GM21786 (cell line): ENCODE measurements at regions not wholly inside any gene's neighbourhood (a gene's known extent, or its start where the extent isn't known, plus 50 kb on each side); places are given as distances from the start of the nearest gene placed in this dataset.
"Not testable (repeated sequence)": the region's sequence is repeated elsewhere in the genome, so short reads cannot be mapped to it uniquely, and the experiment has no call there.

Experiments
- ATAC-seq: cut with Tn5 transposase; IDR thresholded peaks from one replicate; pipeline ENCODE4 v1.9.1; 2021; ENCODE audit not compliant: unreplicated experiment

GRCh38 chr2:37569131-37569823 is 102.2 kb downstream of the CDC42EP3 start:
- no peak for ATAC-seq

GRCh38 chr2:37569986-37570679 is 101.3 kb downstream of the CDC42EP3 start:
- no peak for ATAC-seq

GRCh38 chr2:37570773-37571586 is 100.5 kb downstream of the CDC42EP3 start:
- ATAC-seq, result peak; percentile 84

- no peak for ATAC-seq
Observed at GRCh38 chr2:37571587-37572136, 99.8 kb downstream of the CDC42EP3 start.

- ATAC-seq, result peak; percentile 59
Observed at GRCh38 chr2:37573451-37574388, 97.7 kb downstream of the CDC42EP3 start.

- no peak for ATAC-seq
Observed at GRCh38 chr2:37575780-37576179, 95.7 kb downstream of the CDC42EP3 start.

GRCh38 chr2:37576194-37576593 is 95.2 kb downstream of the CDC42EP3 start:
- ATAC-seq, result not testable (repeated sequence)

GRCh38 chr2:37576831-37577230 is 94.6 kb downstream of the CDC42EP3 start:
- ATAC-seq, result no peak

GRCh38 chr2:37579192-37579713 is 92.2 kb downstream of the CDC42EP3 start:
- ATAC-seq, result no peak

GRCh38 chr2:37579949-37580348 is 91.5 kb downstream of the CDC42EP3 start:
- not testable (repeated sequence) for ATAC-seq

GRCh38 chr2:37581433-37581832 is 90.0 kb downstream of the CDC42EP3 start:
- ATAC-seq, result no peak

GRCh38 chr2:37582481-37583220 is 88.8 kb downstream of the CDC42EP3 start:
- no peak for ATAC-seq

- ATAC-seq, result no peak
Observed at GRCh38 chr2:37583402-37583801, 88.0 kb downstream of the CDC42EP3 start.

- no peak for ATAC-seq
Observed at GRCh38 chr2:37583867-37584266, 87.6 kb downstream of the CDC42EP3 start.

GRCh38 chr2:37585295-37585908 is 86.0 kb downstream of the CDC42EP3 start:
- peak; percentile 38 for ATAC-seq

GRCh38 chr2:37585982-37586621 is 85.3 kb downstream of the CDC42EP3 start:
- ATAC-seq, result peak; percentile 50

GRCh38 chr2:37586663-37587317 is 84.7 kb downstream of the CDC42EP3 start:
- ATAC-seq, result no peak

GRCh38 chr2:37587817-37588216 is 83.6 kb downstream of the CDC42EP3 start:
- ATAC-seq, result no peak
